Adrenal gland (tissue), 5 donors: ENCODE measurements at regions not wholly inside any gene's neighbourhood (a gene's known extent, or its start where the extent isn't known, plus 50 kb on each side); places are given as distances from the start of the nearest gene placed in this dataset.

ENCODE experiments used
- CTCF ChIP-seq, 6 experiments: fragments of 450-650 bp in 4 of 6; fragments of 200-600 bp in 2 of 6; sonication (generic) in 1 of 6; IDR thresholded peaks; 1 replicate in 5 of 6; 2 replicates in 1 of 6; pipeline versions ENCODE4 v1.5.1 to v1.8.0; 2016 to 2021; ENCODE audit warnings: antibody characterized with exemption in 6 of 6, mild to moderate bottlenecking in 2 of 6, moderate library complexity in 1 of 6
- POLR2A ChIP-seq, 2 donors: fragments of 450-650 bp; IDR thresholded peaks; one replicate each; pipeline ENCODE4 v1.6.1; 2017; ENCODE audit warnings: antibody characterized with exemption in 2 of 2, mild to moderate bottlenecking in 2 of 2, moderate library complexity in 1 of 2
- donor health status: DM: no; HTN: no; CAD: no.

- TF ChIP-seq POLR2A (IDR thresholded peaks at IDR 0.05) (no peak), CTCF (IDR thresholded peaks at IDR 0.05) (no peak)
These were observed 121.3 kb downstream of the BBS10 start for GRCh38 chr12:76226956-76227355.
